Activated naive CD4-positive, alpha-beta T cell treated with anti-CD3 and anti-CD28 coated beads, Interleukin-2, amount 50 U/mL, for 72 hours (primary cell): ENCODE measurements at regions not wholly inside any gene's neighbourhood (a gene's known extent, or its start where the extent isn't known, plus 50 kb on each side); places are given as distances from the start of the nearest gene placed in this dataset.
"Not testable (repeated sequence)": the region's sequence is repeated elsewhere in the genome, so short reads cannot be mapped to it uniquely, and the experiment has no call there.

ENCODE experiments used
- ATAC-seq, 2 donors: fragments of 150-1000 bp; cut with Tn5 transposase; 2 replicates each; pipeline ENCODE4 v1.10.0; 2021; ENCODE audit warnings: mild to moderate bottlenecking in 2 of 2, moderate library complexity in 2 of 2
- DNase-seq, 2 donors: peaks; one replicate each; pipeline ENCODE4 v3.0.0; 2021 to 2022; ENCODE audit warnings: low spot score in 2 of 2
- H3K27ac Mint-ChIP-seq, 2 donors: one replicate each; pipeline ENCODE4 v1.8.0; 2022; ENCODE audit warnings: mild to moderate bottlenecking in 2 of 2, mixed read lengths in 2 of 2
- H3K36me3 Mint-ChIP-seq, 2 donors: one replicate each; pipeline ENCODE4 v1.8.0; 2022; ENCODE audit warnings: mixed read lengths in 2 of 2
- H3K9me3 Mint-ChIP-seq, 2 donors: one replicate each; pipeline ENCODE4 v1.8.0; 2022; ENCODE audit warnings: mixed read lengths in 2 of 2

DNA sequence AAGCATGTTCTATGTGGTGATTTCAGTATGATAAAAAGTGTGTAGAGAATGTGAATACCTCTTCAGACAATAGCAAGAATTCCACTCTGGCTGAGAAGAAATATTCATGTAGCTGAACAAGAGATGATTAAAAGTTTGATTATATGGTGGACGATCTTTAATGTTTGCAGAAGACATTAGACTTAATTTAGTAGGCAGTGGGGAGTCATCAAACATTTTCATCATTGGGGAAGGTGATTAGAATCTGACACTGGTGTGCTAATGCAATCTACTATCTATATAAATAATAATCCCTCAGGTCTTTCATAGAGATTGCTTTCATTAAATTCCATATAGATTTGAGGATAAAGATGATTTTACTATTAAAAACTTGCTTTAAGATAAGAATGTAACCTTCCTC, 761.0 kb downstream of the SOCS6 start:
- Mint-ChIP-seq H3K36me3 (no peaks in the 10 kb centered on the region), H3K27ac (no peak overlapping the region), H3K9me3 (no peaks in the 10 kb centered on the region)
- no peak for ATAC-seq
- DNase-seq = no peak

- no peaks in the 10 kb centered on the region for H3K9me3 Mint-ChIP-seq
- no peak overlapping the region for H3K27ac Mint-ChIP-seq
- ATAC-seq = no peak
- no peaks in the 10 kb centered on the region for H3K36me3 Mint-ChIP-seq
- no peak for DNase-seq
Observed at GRCh38 chr18:71047882-71048281, 759.0 kb downstream of the SOCS6 start.

DNA sequence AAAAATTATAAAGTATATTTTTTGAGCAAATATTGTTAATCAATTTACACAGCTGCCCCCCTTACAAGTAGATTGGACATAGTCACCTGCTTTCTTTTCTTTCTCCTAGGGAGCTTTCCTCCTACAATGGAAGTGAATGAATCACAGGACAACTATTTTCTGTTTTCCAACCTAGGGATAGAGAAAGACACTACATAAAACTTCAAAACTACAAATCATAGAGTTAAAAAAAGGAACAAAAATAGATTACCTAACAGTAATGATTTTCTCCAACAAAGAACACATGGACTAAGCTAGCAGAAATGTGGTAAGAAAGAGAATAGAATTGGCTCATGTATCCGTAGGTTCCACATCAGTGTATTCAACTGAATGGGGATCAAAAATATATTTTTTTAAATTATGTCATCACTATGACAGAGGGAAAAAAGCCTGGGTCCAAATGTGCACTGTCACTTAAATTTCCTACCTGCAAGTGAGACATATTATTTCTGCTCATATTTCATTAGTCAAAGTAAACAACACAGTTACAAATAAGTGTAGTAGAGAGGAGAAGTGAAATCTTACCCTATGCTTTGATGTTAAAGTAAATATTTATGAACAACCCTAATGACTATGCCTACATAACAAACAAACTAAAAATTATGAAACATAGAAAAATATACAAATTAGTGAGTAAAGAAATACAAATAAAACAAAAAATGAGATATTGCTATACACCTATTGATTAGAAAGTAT, 756.7 kb downstream of the SOCS6 start:
- Mint-ChIP-seq H3K36me3 (no peaks in the 10 kb centered on the region), H3K9me3 (no peaks in the 10 kb centered on the region), H3K27ac (no peak overlapping the region)
- DNase-seq (no peak), ATAC-seq (no peak)

GRCh38 chr18:71040161-71040560, 751.3 kb downstream of the SOCS6 start:
- H3K27ac Mint-ChIP-seq = no peak overlapping the region
- H3K36me3 Mint-ChIP-seq = no peaks in the 10 kb centered on the region
- ATAC-seq = no peak
- H3K9me3 Mint-ChIP-seq = no peaks in the 10 kb centered on the region
- DNase-seq = no peak

GRCh38 chr18:71038196-71038595, 749.4 kb downstream of the SOCS6 start:
- H3K36me3 Mint-ChIP-seq = no peaks in the 10 kb centered on the region
- ATAC-seq = no peak
- DNase-seq = no peak
- H3K27ac Mint-ChIP-seq = no peak overlapping the region
- H3K9me3 Mint-ChIP-seq = no peaks in the 10 kb centered on the region

GRCh38 chr18:71036783-71037182, 747.9 kb downstream of the SOCS6 start:
- H3K27ac Mint-ChIP-seq = no peak overlapping the region
- DNase-seq (no peak), ATAC-seq (no peak)
- no peaks in the 10 kb centered on the region for H3K36me3 Mint-ChIP-seq
- no peaks in the 10 kb centered on the region for H3K9me3 Mint-ChIP-seq

DNA sequence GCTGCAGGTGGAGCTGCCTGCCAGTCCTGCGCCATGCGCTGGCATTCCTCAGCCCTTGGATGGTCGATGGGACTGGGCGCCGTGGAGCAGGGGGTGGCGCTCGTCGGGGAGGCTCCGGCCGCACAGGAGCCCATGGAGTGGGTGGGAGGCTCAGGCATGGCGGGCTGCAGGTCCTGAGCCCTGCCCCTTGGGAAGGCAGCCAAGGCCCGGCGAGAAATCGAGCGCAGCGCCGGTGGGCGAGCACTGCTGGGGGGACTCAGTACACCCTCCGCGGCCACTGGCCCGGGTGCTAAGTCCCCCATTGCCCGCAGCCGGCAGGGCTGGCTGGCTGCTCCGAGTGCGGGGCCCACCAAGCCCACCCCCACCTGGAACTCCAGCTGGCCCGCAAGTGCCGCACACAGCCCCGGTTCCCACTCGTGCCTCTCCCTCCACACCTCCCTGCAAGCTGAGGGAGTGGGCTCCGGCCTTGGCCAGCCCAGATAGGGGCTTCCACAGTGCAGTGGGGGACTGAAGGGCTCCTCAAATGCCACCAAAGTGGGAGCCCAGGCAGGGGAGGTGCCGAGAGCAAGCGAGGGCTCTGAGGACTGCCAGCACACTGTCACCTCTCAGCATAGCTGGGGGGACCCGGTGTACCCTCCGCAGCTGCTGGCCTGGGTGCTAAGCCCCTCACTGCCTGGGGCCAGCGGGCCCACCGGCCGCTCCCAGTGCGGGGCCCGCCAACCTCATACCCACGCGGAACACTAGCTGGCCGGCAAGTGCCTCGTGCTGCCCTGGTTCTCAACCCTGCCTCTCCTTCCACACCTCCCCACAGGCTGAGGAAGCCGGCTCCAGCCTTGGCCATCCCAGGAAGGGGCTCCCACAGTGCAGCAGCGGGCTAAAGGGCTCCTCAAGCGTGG, 742.7 kb downstream of the SOCS6 start:
- ATAC-seq, H3K27ac Mint-ChIP-seq: not testable (repeated sequence)

DNA sequence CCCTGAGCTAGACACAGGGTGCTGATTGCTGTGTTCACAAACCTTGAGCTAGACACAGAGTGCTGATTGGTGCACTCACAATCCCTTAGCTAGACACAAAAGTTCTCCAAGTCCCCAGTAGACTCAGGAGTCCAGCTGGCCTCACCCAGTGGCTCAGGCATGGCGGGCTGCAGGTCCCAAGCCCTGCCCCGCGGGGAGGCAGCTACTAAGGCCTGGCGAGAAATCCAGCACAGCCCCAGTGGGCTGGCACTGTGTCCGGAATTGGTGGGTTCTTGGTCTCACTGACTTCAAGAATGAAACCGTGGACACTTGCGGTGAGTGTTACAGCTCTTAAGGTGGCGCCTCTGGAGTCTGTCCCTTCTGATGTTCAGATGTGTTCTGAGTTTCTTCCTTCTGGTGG, 741.2 kb downstream of the SOCS6 start:
- not testable (repeated sequence) for H3K36me3 Mint-ChIP-seq, H3K27ac Mint-ChIP-seq, ATAC-seq, DNase-seq, H3K9me3 Mint-ChIP-seq

More for the DNA sequence above, 742.7 kb downstream of the SOCS6 start:
- not testable (repeated sequence) for H3K9me3 Mint-ChIP-seq, DNase-seq, H3K36me3 Mint-ChIP-seq

DNA sequence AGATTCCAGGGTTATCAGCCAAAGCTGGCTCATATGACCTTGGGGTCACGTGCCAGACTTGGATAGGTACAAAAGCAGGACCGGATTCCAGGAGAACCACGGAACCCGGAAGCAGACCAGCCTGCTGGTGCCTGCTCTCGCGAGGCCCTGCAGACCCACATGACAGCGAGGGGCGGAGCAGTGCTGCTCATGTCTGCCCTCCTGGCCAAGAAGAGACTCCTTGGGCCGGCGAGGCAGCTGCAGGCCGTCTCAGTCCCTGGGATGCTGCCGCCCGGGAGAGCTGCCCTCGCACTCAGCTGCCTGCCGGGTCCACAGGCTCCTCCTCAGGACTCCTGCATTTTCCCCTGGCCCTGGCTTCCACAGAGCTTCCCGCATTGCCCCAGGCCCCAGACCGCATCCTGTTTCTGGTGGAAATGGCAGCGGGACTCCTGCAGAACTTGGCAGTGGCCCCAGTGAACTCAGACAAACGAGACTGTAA, 739.5 kb downstream of the SOCS6 start:
- no peak overlapping the region for H3K27ac Mint-ChIP-seq
- H3K36me3 Mint-ChIP-seq = peaks cover 0 to 8% of the 10 kb centered on the region in 2 donors
- peaks cover 3 to 4% of the 10 kb centered on the region in 2 donors for H3K9me3 Mint-ChIP-seq
- no peak for ATAC-seq
- no peak for DNase-seq

- DNase-seq (no peak), ATAC-seq (no peak)
- Mint-ChIP-seq H3K27ac (no peak overlapping the region), H3K36me3 (peaks cover 0 to 8% of the 10 kb centered on the region in 2 donors), H3K9me3 (peaks cover 3 to 4% of the 10 kb centered on the region in 2 donors)
Observed at GRCh38 chr18:71027531-71027930, 738.7 kb downstream of the SOCS6 start.

DNA sequence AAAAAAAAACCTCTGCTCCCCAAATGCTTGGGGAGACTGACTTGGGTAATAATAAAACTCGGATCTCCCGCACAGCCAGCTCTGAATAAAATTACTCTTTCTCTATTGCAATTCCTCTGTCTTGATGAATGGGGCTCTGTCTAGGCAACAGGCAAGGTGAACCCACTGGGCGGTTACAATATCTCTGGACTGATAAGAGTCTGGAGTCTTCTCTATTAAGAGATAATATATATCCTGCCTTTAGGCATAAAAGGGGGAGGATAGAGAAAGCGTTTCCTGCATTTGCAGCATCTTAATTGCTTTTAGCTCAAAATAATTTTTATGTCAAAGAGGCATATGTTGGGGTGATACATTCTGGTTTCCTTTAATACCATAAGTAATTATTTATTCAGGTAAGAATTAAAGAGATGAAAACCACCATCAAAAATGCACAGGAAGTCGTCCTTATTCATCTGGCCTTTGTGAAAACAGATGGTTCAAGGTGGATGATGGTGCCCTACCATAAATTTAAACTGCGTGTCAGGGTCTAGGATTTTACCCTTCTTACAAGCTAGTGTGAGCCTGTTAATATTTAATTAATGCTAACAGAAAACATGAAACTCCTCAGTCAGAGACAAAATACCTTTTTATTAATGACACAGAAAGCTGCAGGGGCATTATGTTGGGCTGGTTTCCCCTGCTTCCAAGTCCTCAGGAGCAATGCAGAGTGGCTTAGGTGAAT, 736.8 kb downstream of the SOCS6 start:
- Mint-ChIP-seq H3K27ac (no peak overlapping the region), H3K9me3 (peaks cover 3 to 4% of the 10 kb centered on the region in 2 donors), H3K36me3 (peaks cover 0 to 6% of the 10 kb centered on the region in 2 donors)
- DNase-seq = no peak
- ATAC-seq = no peak

DNA sequence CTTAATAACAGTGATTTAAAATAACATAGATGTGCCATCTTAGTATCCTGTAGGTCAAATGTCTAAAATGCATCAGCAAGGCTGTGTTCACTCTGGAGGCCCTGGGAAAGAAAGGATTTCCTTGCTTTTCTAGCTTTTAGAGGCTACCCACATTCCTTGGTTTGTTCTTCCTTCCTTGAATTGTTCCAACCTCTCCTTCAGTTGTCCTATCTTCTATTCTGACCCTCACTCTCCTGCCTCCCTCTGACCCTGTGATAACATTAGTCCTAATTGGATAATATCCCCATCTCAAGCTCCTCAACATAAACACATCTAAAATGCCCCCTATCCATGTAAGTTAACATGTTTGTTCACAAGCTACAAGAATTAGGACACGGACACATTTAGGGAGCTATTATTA, 733.5 kb downstream of the SOCS6 start:
- ATAC-seq (no peak), DNase-seq (no peak)
- H3K9me3 Mint-ChIP-seq = peaks cover 8 to 10% of the 10 kb centered on the region in 2 donors
- no peak overlapping the region for H3K27ac Mint-ChIP-seq
- H3K36me3 Mint-ChIP-seq = peaks cover 0 to 6% of the 10 kb centered on the region in 2 donors

GRCh38 chr18:71021030-71021362, 732.2 kb downstream of the SOCS6 start:
- Mint-ChIP-seq H3K36me3 (peaks cover 0 to 6% of the 10 kb centered on the region in 2 donors), H3K9me3 (peaks cover 9 to 10% of the 10 kb centered on the region in 2 donors), H3K27ac (no peak overlapping the region)
- ATAC-seq = no peak
- DNase-seq = no peak

DNA sequence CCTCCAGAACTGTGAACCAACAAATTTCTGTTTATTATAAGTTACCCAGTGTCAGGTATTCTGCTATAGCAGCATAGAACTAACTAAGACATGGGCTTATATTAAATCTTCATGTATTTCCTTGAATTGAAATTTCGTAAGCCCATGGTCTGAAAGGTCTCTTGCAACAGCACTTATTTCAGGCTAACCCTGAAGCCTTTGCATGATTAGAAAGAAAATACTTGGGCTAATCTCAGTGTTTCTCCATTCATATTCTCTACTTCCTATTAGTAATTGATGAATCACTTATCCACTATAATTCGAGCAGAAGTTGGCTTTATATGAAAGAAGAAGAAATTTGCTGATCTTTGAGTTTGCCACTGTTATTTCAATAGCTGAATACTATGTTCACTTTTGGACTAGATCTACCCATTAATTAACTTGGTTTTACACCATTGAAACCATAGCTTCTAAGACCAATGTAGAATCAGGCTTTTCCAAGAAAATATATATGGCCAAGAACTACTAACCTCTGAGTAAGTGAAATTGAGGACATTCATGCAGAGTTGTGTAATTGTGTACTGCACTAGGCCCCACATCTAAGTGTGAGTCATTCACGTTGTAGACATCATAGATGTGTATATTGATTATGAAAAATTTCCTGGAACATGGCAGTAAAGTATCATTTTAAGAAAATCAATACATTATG, 731.6 kb downstream of the SOCS6 start:
- no peak for ATAC-seq
- Mint-ChIP-seq H3K9me3 (peaks cover 9 to 10% of the 10 kb centered on the region in 2 donors), H3K36me3 (peaks cover 0 to 6% of the 10 kb centered on the region in 2 donors), H3K27ac (no peak overlapping the region)
- no peak for DNase-seq

DNA sequence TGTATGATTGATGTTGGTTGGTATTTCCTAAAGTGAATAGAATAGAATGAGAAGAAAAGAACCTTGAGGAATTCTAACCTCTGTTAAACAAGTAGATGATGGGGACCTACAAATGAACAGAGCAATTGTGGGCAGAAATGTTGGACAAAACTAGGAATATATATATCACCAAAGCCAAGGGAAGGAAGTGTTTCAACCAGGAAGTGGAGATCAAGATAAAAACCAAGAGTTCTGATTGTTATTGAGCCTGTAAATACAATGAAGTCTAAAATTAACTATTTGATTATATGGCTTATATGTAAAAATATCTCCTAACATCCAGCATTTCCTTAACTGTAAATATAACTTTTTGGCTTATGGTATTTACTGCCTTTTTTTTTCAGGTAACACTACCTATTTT, 730.0 kb downstream of the SOCS6 start:
- DNase-seq (no peak), ATAC-seq (no peak)
- H3K27ac Mint-ChIP-seq = no peak overlapping the region
- peaks cover 9 to 10% of the 10 kb centered on the region in 2 donors for H3K9me3 Mint-ChIP-seq
- H3K36me3 Mint-ChIP-seq = peaks cover 0 to 6% of the 10 kb centered on the region in 2 donors

DNA sequence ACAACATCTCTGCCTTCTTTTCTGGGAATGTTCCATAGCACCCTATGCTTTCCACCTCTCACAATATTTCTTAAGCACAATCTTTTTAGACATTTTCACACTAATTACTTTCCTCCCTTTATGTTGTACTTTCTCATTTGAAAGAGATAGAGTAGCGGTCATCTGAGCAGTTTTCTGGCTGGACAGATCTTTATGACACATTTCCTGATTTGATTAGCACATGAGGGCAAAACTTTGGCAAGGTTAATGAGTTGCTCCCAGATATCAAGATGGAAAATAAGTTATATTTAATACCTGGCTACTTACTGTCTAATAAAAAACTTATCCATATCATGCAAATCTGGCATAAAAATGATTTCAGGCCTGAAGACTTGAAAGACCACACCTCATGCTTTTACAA, 723.9 kb downstream of the SOCS6 start:
- H3K27ac Mint-ChIP-seq = no peak overlapping the region
- ATAC-seq (no peak), DNase-seq (no peak)
- H3K9me3 Mint-ChIP-seq = peaks cover 4 to 5% of the 10 kb centered on the region in 2 donors
- H3K36me3 Mint-ChIP-seq = no peaks in the 10 kb centered on the region
